CD14-positive monocyte (primary cell): ENCODE measurements at regions not wholly inside any gene's neighbourhood (a gene's known extent, or its start where the extent isn't known, plus 50 kb on each side); places are given as distances from the start of the nearest gene placed in this dataset.

ENCODE experiments used
- DNase-seq, 3 donors: peaks; one replicate each; pipeline ENCODE4 v3.0.0-alpha.2; 2011 to 2022
- H2AFZ ChIP-seq: 2 replicates; pipeline ENCODE4 v1.6.0; 2012; ENCODE audit warnings: mild to moderate bottlenecking, low read depth, low read length, inconsistent platforms; ENCODE audit not compliant: insufficient read depth, poor library complexity, severe bottlenecking
- H3K27ac ChIP-seq, 2 donors: 1 replicate in 1 of 2; 2 replicates in 1 of 2; pipeline ENCODE4 v1.5.1; 2012 to 2013; ENCODE audit warnings: low read length in 2 of 2, control low read depth in 1 of 2, inconsistent platforms in 1 of 2, low read depth in 1 of 2, mild to moderate bottlenecking in 1 of 2
- H3K27me3 ChIP-seq, 2 donors: one replicate each; pipeline versions ENCODE4 v1.6.0 to v1.6.1; 2011 to 2013; ENCODE audit warnings: low read length in 2 of 2; ENCODE audit not compliant: control insufficient read depth in 2 of 2, insufficient read depth in 2 of 2
- H3K36me3 ChIP-seq, 2 donors: replicated peaks in 1 of 2; 1 replicate in 1 of 2; 2 replicates in 1 of 2; pipeline versions ENCODE4 v1.5.1 to v1.6.1; 2012 to 2013; ENCODE audit warnings: low read length in 2 of 2, control low read depth in 1 of 2, inconsistent platforms in 1 of 2, mild to moderate bottlenecking in 1 of 2; ENCODE audit not compliant: insufficient read depth in 2 of 2, control insufficient read depth in 1 of 2
- H3K4me1 ChIP-seq, 2 donors: 1 replicate in 1 of 2; 2 replicates in 1 of 2; pipeline versions ENCODE4 v1.5.1 to v1.6.1; 2012 to 2013; ENCODE audit warnings: low read length in 2 of 2, control low read depth in 1 of 2, inconsistent platforms in 1 of 2, mild to moderate bottlenecking in 1 of 2, moderate library complexity in 1 of 2; ENCODE audit not compliant: insufficient read depth in 2 of 2, control insufficient read depth in 1 of 2
- H3K4me2 ChIP-seq: replicated peaks from 2 replicates; pipeline ENCODE3; 2012; ENCODE audit warnings: low read length, moderate library complexity, mild to moderate bottlenecking; ENCODE audit not compliant: poor library complexity, severe bottlenecking; ENCODE audit errors: extremely low read depth
- H3K4me3 ChIP-seq, 3 experiments: fragments of 200-600 bp in 1 of 3; sonication (generic) in 1 of 3; replicated peaks in 1 of 3; 1 replicate in 2 of 3; 2 replicates in 1 of 3; pipeline ENCODE4 v1.5.1; 2011 to 2013; ENCODE audit warnings: low read length in 3 of 3, mild to moderate bottlenecking in 3 of 3, control low read depth in 2 of 3, low read depth in 2 of 3, inconsistent platforms in 1 of 3, moderate library complexity in 1 of 3
- H3K79me2 ChIP-seq: 2 replicates; pipeline ENCODE4 v1.6.0; 2012; ENCODE audit warnings: mild to moderate bottlenecking, control low read depth, inconsistent platforms, low read length, moderate library complexity; ENCODE audit not compliant: insufficient read depth
- H3K9ac ChIP-seq: 2 replicates; pipeline ENCODE4 v1.6.0; 2017; ENCODE audit warnings: low read length, mild to moderate bottlenecking; ENCODE audit not compliant: insufficient read depth, poor library complexity, severe bottlenecking
- H3K9me3 ChIP-seq, 2 donors: replicated peaks in 1 of 2; 1 replicate in 1 of 2; 2 replicates in 1 of 2; pipeline versions ENCODE4 v1.5.1 to v1.6.1; 2012 to 2013; ENCODE audit warnings: low read length in 2 of 2, control low read depth in 1 of 2; ENCODE audit not compliant: control insufficient read depth in 1 of 2, insufficient read depth in 1 of 2
- H4K20me1 ChIP-seq: 2 replicates; pipeline ENCODE4 v1.6.0; 2012; ENCODE audit warnings: mild to moderate bottlenecking, low read length, control low read depth, moderate library complexity; ENCODE audit not compliant: insufficient read depth
- H3K27ac Mint-ChIP-seq, 7 donors: one replicate each; pipeline ENCODE4 v1.8.0; 2020; ENCODE audit warnings: mild to moderate bottlenecking in 7 of 7, mixed read lengths in 7 of 7, moderate library complexity in 6 of 7, inconsistent platforms in 2 of 7
- H3K27me3 Mint-ChIP-seq, 3 donors: one replicate each; pipeline ENCODE4 v1.8.0; 2021 to 2022; ENCODE audit warnings: low read depth in 3 of 3, mild to moderate bottlenecking in 3 of 3, mixed read lengths in 3 of 3, moderate library complexity in 3 of 3, inconsistent platforms in 1 of 3
- H3K36me3 Mint-ChIP-seq, 2 donors: one replicate each; pipeline ENCODE4 v1.8.0; 2020; ENCODE audit warnings: mixed read lengths in 2 of 2, inconsistent platforms in 1 of 2, mild to moderate bottlenecking in 1 of 2
- H3K4me1 Mint-ChIP-seq: one replicate; pipeline ENCODE4 v1.8.0; 2020; ENCODE audit warnings: mild to moderate bottlenecking, mixed read lengths
- H3K4me3 Mint-ChIP-seq, 2 donors: one replicate each; pipeline ENCODE4 v1.8.0; 2020; ENCODE audit warnings: mild to moderate bottlenecking in 2 of 2, mixed read lengths in 2 of 2, moderate library complexity in 1 of 2
- H3K9me3 Mint-ChIP-seq, 7 donors: one replicate each; pipeline ENCODE4 v1.8.0; 2020 to 2022; ENCODE audit warnings: mixed read lengths in 7 of 7, mild to moderate bottlenecking in 6 of 7, moderate library complexity in 6 of 7, inconsistent platforms in 2 of 7
- CTCF ChIP-seq: fragments of 200-600 bp; IDR thresholded peaks from one replicate; pipeline ENCODE4 v1.8.0; 2022; ENCODE audit warnings: antibody characterized with exemption, mild to moderate bottlenecking
- WGBS: methylation state at CpG from one replicate; pipeline ENCODE4 v1.1.5; 2013; ENCODE audit warnings: missing lambda C conversion rate; ENCODE audit not compliant: insufficient coverage; 5-methylcytosine and 5-hydroxymethylcytosine counted together
- intact Hi-C, 2 donors: fragments of 100-400 bp; cut with micrococcal nuclease; formaldehyde crosslinking; loops; one replicate each; pipeline versions ENCODE4 v1.15.0 to v1.15.1; 2023

GRCh38 chr18:69109686-69110085 is 291.0 kb upstream of the DOK6 start:
- Histone ChIP-seq H3K27ac (no peak overlapping the region), H3K36me3 (no peaks in the 10 kb centered on the region), H3K4me2 (no peak overlapping the region), H3K9me3 (peaks cover 0 to 6% of the 10 kb centered on the region in 2 donors), H3K4me3 (no peak overlapping the region), H2AFZ (no peak overlapping the region), H4K20me1 (no peaks in the 10 kb centered on the region), H3K9ac (no peak overlapping the region), H3K79me2 (no peaks in the 10 kb centered on the region), H3K4me1 (no peaks in the 10 kb centered on the region), H3K27me3 (no peaks in the 10 kb centered on the region)
- no peak for DNase-seq
- WGBS, result no CpG with 5 or more reads among the region's 2 CpGs
- Mint-ChIP-seq H3K9me3 (peaks cover 0 to 7% (median 3%) of the 10 kb centered on the region in 7 donors), H3K27me3 (no peaks in the 10 kb centered on the region), H3K36me3 (no peaks in the 10 kb centered on the region), H3K4me3 (no peak overlapping the region), H3K27ac (no peak overlapping the region), H3K4me1 (no peaks in the 10 kb centered on the region)
- TF ChIP-seq CTCF, result no peak
- intact Hi-C loops, result no loop called here

GRCh38 chr18:69120833-69121232 is 279.9 kb upstream of the DOK6 start:
- H3K27ac Mint-ChIP-seq, result no peak overlapping the region
- H3K36me3 Mint-ChIP-seq, result no peaks in the 10 kb centered on the region
- Histone ChIP-seq H2AFZ (no peak overlapping the region), H3K27ac (no peak overlapping the region), H3K4me3 (no peak overlapping the region), H3K4me2 (no peak overlapping the region), H3K9me3 (no peaks in the 10 kb centered on the region), H3K27me3 (no peaks in the 10 kb centered on the region), H3K9ac (no peak overlapping the region), H3K79me2 (no peaks in the 10 kb centered on the region), H4K20me1 (no peaks in the 10 kb centered on the region), H3K36me3 (no peaks in the 10 kb centered on the region), H3K4me1 (no peaks in the 10 kb centered on the region)
- no peak for DNase-seq
- H3K4me1 Mint-ChIP-seq, result no peaks in the 10 kb centered on the region
- TF ChIP-seq CTCF, result no peak
- H3K27me3 Mint-ChIP-seq, result no peaks in the 10 kb centered on the region
- intact Hi-C loops, result no loop called here
- H3K4me3 Mint-ChIP-seq, result no peak overlapping the region
- peaks cover 0 to 2% (median 0%) of the 10 kb centered on the region in 7 donors for H3K9me3 Mint-ChIP-seq
- WGBS, result no CpG with 5 or more reads among the region's 2 CpGs
